DMS 273 (cell line): ENCODE measurements at regions not wholly inside any gene's neighbourhood (a gene's known extent, or its start where the extent isn't known, plus 50 kb on each side); places are given as distances from the start of the nearest gene placed in this dataset.
"Not testable (repeated sequence)": the region's sequence is repeated elsewhere in the genome, so short reads cannot be mapped to it uniquely, and the experiment has no call there.

Experiments used
- DNase-seq: peaks from one replicate; lab custom pipeline; 2025; ENCODE audit not compliant: unreplicated experiment; lab: John Stamatoyannopoulos, UW

- DNase-seq = no peak
Measured at GRCh38 chr2:185374878-185375277, 363.7 kb upstream of the FSIP2 start.

GRCh38 chr2:185375731-185376130 is 362.9 kb upstream of the FSIP2 start:
- no peak for DNase-seq

GRCh38 chr2:185381631-185382030 is 357.0 kb upstream of the FSIP2 start:
- DNase-seq = no peak

GRCh38 chr2:185384822-185385560 is 353.6 kb upstream of the FSIP2 start:
- DNase-seq = no peak

GRCh38 chr2:185388226-185388625 is 350.4 kb upstream of the FSIP2 start:
- DNase-seq = no peak

- no peak for DNase-seq
Measured at GRCh38 chr2:185391543-185391942, 347.1 kb upstream of the FSIP2 start.

GRCh38 chr2:185393091-185393490 is 345.5 kb upstream of the FSIP2 start:
- DNase-seq = no peak

GRCh38 chr2:185402474-185402873 is 336.1 kb upstream of the FSIP2 start:
- DNase-seq = no peak

- no peak for DNase-seq
Measured at GRCh38 chr2:185404578-185404977, 334.0 kb upstream of the FSIP2 start.

- no peak for DNase-seq
Measured at GRCh38 chr2:185417111-185417510, 321.5 kb upstream of the FSIP2 start.

GRCh38 chr2:185417688-185418087 is 320.9 kb upstream of the FSIP2 start:
- DNase-seq = no peak

- DNase-seq = not testable (repeated sequence)
Measured at GRCh38 chr2:185424958-185425629, 313.5 kb upstream of the FSIP2 start.

GRCh38 chr2:185428000-185428399 is 310.6 kb upstream of the FSIP2 start:
- DNase-seq = no peak

GRCh38 chr2:185433824-185434223 is 304.8 kb upstream of the FSIP2 start:
- no peak for DNase-seq

GRCh38 chr2:185436787-185437372 is 301.7 kb upstream of the FSIP2 start:
- no peak for DNase-seq

- no peak for DNase-seq
Measured at GRCh38 chr2:185441486-185442005, 297.1 kb upstream of the FSIP2 start.

GRCh38 chr2:185456517-185456916 is 282.1 kb upstream of the FSIP2 start:
- no peak for DNase-seq

- DNase-seq = no peak
Measured at GRCh38 chr2:185463481-185463880, 275.1 kb upstream of the FSIP2 start.

- DNase-seq = no peak
Measured at GRCh38 chr2:185466915-185467314, 271.7 kb upstream of the FSIP2 start.

GRCh38 chr2:185471441-185471840 is 267.2 kb upstream of the FSIP2 start:
- no peak for DNase-seq

GRCh38 chr2:185472574-185472973 is 266.0 kb upstream of the FSIP2 start:
- DNase-seq = no peak

- no peak for DNase-seq
Measured at GRCh38 chr2:185473838-185474237, 264.8 kb upstream of the FSIP2 start.
